KMS-11 (cell line): ENCODE measurements at regions not wholly inside any gene's neighbourhood (a gene's known extent, or its start where the extent isn't known, plus 50 kb on each side); places are given as distances from the start of the nearest gene placed in this dataset.

Experiments
- H2AFZ ChIP-seq: fragments of 200-600 bp; sonication (generic); 2 replicates; pipeline ENCODE4 v1.6.1; 2016; ENCODE audit warnings: antibody characterized with exemption, mixed run types, low read depth
- H3K27ac ChIP-seq: fragments of 200-600 bp; sonication (generic); 2 replicates; pipeline ENCODE4 v1.6.1; 2016; ENCODE audit warnings: mild to moderate bottlenecking, mixed run types
- H3K27me3 ChIP-seq: fragments of 200-600 bp; sonication (generic); 2 replicates; pipeline ENCODE4 v1.6.1; 2017; ENCODE audit warnings: mild to moderate bottlenecking, low read depth, mixed run types, moderate library complexity; ENCODE audit not compliant: insufficient read depth
- H3K36me3 ChIP-seq: fragments of 200-600 bp; sonication (generic); 2 replicates; pipeline ENCODE4 v1.6.1; 2017; ENCODE audit warnings: mild to moderate bottlenecking, mixed run types; ENCODE audit not compliant: insufficient read depth
- H3K4me1 ChIP-seq: fragments of 200-600 bp; sonication (generic); 2 replicates; pipeline ENCODE4 v1.6.1; 2016; ENCODE audit warnings: mild to moderate bottlenecking, low read depth, mixed run types; ENCODE audit not compliant: poor library complexity, severe bottlenecking
- H3K4me2 ChIP-seq: fragments of 200-600 bp; sonication (generic); 2 replicates; pipeline ENCODE4 v1.7.0; 2016; ENCODE audit warnings: mild to moderate bottlenecking, mixed run types
- H3K4me3 ChIP-seq: fragments of 200-600 bp; sonication (generic); IDR thresholded peaks from 2 replicates; pipeline ENCODE4 v1.6.1; 2017; ENCODE audit warnings: low read depth, low read length, mixed read lengths; ENCODE audit not compliant: insufficient read depth
- H3K79me2 ChIP-seq: fragments of 200-600 bp; sonication (generic); 2 replicates; pipeline ENCODE4 v1.6.1; 2016; ENCODE audit warnings: low read depth, mixed run types; ENCODE audit not compliant: insufficient read depth
- H3K9ac ChIP-seq: fragments of 200-600 bp; sonication (generic); 2 replicates; pipeline ENCODE4 v1.6.1; 2016; ENCODE audit warnings: mild to moderate bottlenecking, mixed run types
- H4K20me1 ChIP-seq: fragments of 200-600 bp; sonication (generic); 2 replicates; pipeline ENCODE4 v1.6.1; 2016; ENCODE audit warnings: mild to moderate bottlenecking, mixed run types; ENCODE audit not compliant: insufficient read depth
- CTCF ChIP-seq: fragments of 200-600 bp; sonication (generic); conservative IDR thresholded peaks from 2 replicates; pipeline ENCODE4 v1.6.1; 2017; ENCODE audit warnings: low read depth, mild to moderate bottlenecking, antibody characterized with exemption, low read length, moderate library complexity, mixed read lengths

- Histone ChIP-seq H2AFZ (no peak overlapping the region), H3K9ac (no peak overlapping the region), H3K79me2 (no peaks in the 10 kb centered on the region), H4K20me1 (no peaks in the 10 kb centered on the region), H3K4me2 (no peak overlapping the region), H3K36me3 (no peaks in the 10 kb centered on the region), H3K27me3 (no peaks in the 10 kb centered on the region), H3K4me1 (no peaks in the 10 kb centered on the region), H3K4me3 (no peak overlapping the region), H3K27ac (no peak overlapping the region)
- TF ChIP-seq CTCF: no peak
These were observed 156.2 kb downstream of the NUP210 start for GRCh38 chr3:13263770-13264467.

DNA sequence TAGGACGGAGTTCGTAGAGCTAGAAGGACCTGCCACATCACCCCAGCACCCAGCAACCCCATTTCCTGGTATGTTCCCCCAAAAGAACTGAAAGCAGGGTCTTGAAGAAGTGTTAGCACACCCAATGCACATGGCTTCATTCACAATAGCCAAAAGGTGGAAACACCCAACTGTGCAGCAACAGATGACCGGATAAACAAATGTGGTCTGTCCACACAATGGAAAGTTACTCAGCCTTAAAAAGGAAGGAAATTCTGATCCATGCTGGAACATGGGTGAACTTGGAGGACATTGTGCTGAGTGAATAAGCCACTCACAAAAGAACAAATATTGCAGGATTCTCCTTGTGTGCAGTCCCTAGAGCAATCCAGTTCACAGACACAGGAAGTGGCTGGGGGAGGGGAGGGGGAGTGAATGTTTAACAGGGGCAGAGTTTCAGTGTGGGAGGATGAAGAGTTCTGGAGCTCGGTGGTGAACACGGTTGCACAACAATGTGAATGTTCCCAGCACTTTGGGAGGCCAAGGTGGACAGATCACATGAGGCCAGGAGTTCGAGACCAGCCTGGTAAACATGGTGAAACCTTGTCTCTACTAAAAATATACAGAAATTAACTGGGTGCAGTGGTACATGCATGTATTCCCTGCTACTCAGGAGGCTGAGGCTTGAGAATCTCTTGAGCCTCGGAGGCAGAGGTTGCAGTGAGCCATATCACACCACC lies 157.5 kb downstream of the NUP210 start:
- no peaks in the 10 kb centered on the region for H3K79me2 ChIP-seq
- H3K4me3 ChIP-seq: no peak overlapping the region
- H3K27me3 ChIP-seq: no peaks in the 10 kb centered on the region
- no peak overlapping the region for H3K4me2 ChIP-seq
- H3K4me1 ChIP-seq: no peaks in the 10 kb centered on the region
- H3K36me3 ChIP-seq: no peaks in the 10 kb centered on the region
- H4K20me1 ChIP-seq: no peaks in the 10 kb centered on the region
- no peak for TF ChIP-seq CTCF
- H2AFZ ChIP-seq: no peak overlapping the region
- no peak overlapping the region for H3K9ac ChIP-seq
- no peak overlapping the region for H3K27ac ChIP-seq

- Histone ChIP-seq H3K9ac (no peak overlapping the region), H3K27me3 (no peaks in the 10 kb centered on the region), H3K4me3 (no peak overlapping the region), H3K36me3 (no peaks in the 10 kb centered on the region), H2AFZ (no peak overlapping the region), H3K4me1 (no peaks in the 10 kb centered on the region), H3K79me2 (no peaks in the 10 kb centered on the region), H3K4me2 (no peak overlapping the region), H3K27ac (no peak overlapping the region), H4K20me1 (no peaks in the 10 kb centered on the region)
- TF ChIP-seq CTCF: no peak
These were observed 158.2 kb downstream of the NUP210 start for GRCh38 chr3:13261892-13262291.

GRCh38 chr3:13261104-13261830 lies 158.9 kb downstream of the NUP210 start:
- Histone ChIP-seq H3K79me2 (no peaks in the 10 kb centered on the region), H3K27ac (no peak overlapping the region), H3K27me3 (no peaks in the 10 kb centered on the region), H3K36me3 (no peaks in the 10 kb centered on the region), H2AFZ (no peak overlapping the region), H3K4me1 (no peaks in the 10 kb centered on the region), H3K4me2 (no peak overlapping the region), H3K9ac (no peak overlapping the region), H3K4me3 (no peak overlapping the region), H4K20me1 (no peaks in the 10 kb centered on the region)
- no peak for TF ChIP-seq CTCF
